Activated CD4-positive, alpha-beta T cell treated with anti-CD3 and anti-CD28 coated beads, Interleukin-2, Interleukin-4, amounts not matched to agents 100 ng/mL and 50 ng/mL, durations not matched to agents 16 hours and 8 hours (primary cell): ENCODE measurements at regions not wholly inside any gene's neighbourhood (a gene's known extent, or its start where the extent isn't known, plus 50 kb on each side); places are given as distances from the start of the nearest gene placed in this dataset.

Experiments
- DNase-seq: peaks from one replicate; pipeline ENCODE4 v3.0.0-alpha.2; 2020; ENCODE audit warnings: low spot score

- DNase-seq, result no peak
These were observed 233.1 kb downstream of the C1orf94 start for GRCh38 chr1:34409689-34410229.

GRCh38 chr1:34412598-34413370 lies 236.1 kb downstream of the C1orf94 start:
- no peak for DNase-seq

GRCh38 chr1:34415140-34415539 lies 238.4 kb downstream of the C1orf94 start:
- DNase-seq, result no peak

- DNase-seq, result no peak
These were observed 241.5 kb downstream of the C1orf94 start for GRCh38 chr1:34418166-34418565.

- no peak for DNase-seq
These were observed 243.0 kb downstream of the C1orf94 start for GRCh38 chr1:34419663-34420136.

- no peak for DNase-seq
These were observed 248.3 kb downstream of the C1orf94 start for GRCh38 chr1:34425046-34425445.

GRCh38 chr1:34425785-34426184 lies 249.1 kb downstream of the C1orf94 start:
- DNase-seq, result no peak

- no peak for DNase-seq
These were observed 249.7 kb downstream of the C1orf94 start for GRCh38 chr1:34426325-34426896.

- DNase-seq, result no peak
These were observed 250.5 kb downstream of the C1orf94 start for GRCh38 chr1:34427170-34427569.

- no peak for DNase-seq
These were observed 256.4 kb downstream of the C1orf94 start for GRCh38 chr1:34433099-34433498.

- no peak for DNase-seq
These were observed 260.1 kb downstream of the C1orf94 start for GRCh38 chr1:34436836-34437235.

- DNase-seq, result no peak
These were observed 264.8 kb downstream of the C1orf94 start for GRCh38 chr1:34441259-34442069.

GRCh38 chr1:34444516-34444915 lies 267.8 kb downstream of the C1orf94 start:
- no peak for DNase-seq

- no peak for DNase-seq
These were observed 273.6 kb downstream of the C1orf94 start for GRCh38 chr1:34450325-34450724.

GRCh38 chr1:34452451-34452850 lies 275.7 kb downstream of the C1orf94 start:
- DNase-seq, result no peak

- no peak for DNase-seq
These were observed 278.4 kb downstream of the C1orf94 start for GRCh38 chr1:34455121-34455520.

GRCh38 chr1:34460193-34460592 lies 283.5 kb downstream of the C1orf94 start:
- peak; percentile 54 for DNase-seq

GRCh38 chr1:34470401-34470800 lies 284.4 kb upstream of the GJB5 start:
- DNase-seq, result no peak

GRCh38 chr1:34474566-34474965 lies 280.3 kb upstream of the GJB5 start:
- no peak for DNase-seq

GRCh38 chr1:34476371-34476770 lies 278.5 kb upstream of the GJB5 start:
- no peak for DNase-seq

- no peak for DNase-seq
These were observed 277.2 kb upstream of the GJB5 start for GRCh38 chr1:34477632-34478141.

GRCh38 chr1:34478515-34479076 lies 276.3 kb upstream of the GJB5 start:
- no peak for DNase-seq
